ENCODE measurements at regions not wholly inside any gene's neighbourhood (a gene's known extent, or its start where the extent isn't known, plus 50 kb on each side); places are given as distances from the start of the nearest gene placed in this dataset.

DNA sequence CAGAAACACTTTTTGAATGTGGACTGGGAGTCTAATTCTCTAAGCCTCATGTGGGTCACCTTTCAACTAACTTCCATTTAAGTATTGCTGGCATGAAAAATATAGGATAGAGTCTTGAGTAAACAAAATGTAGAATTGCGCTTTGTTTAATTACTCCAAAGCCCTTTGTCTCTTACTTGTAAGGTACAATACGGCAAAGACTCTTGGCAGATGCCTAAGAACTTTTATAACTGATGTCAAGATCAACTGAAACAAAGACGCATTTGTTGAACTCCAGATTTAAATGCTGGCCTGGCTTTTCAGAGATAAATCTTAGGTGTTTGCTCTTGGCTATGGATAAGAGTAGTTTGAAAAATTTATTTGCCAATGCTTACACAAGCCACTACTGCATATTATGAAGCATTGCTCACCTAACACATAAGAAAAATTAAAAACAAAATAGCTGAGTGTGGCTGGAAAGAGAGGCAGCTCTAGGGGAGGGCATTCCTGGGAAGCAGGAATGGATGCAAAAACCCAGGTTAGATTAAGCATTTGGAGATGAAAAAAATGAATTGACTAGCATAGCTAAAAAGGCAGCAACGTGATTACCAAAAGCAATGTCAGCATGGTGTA is 107.3 kb upstream of the STARD13 start:
- no peak overlapping the region for H2BK20ac ChIP-seq (ENCODE audit: low read depth, low read length)
- H2BK5ac ChIP-seq (ENCODE audit: low read depth, low read length, poor library complexity, severe bottlenecking): no peak overlapping the region
- ATAC-seq (ENCODE audit: low read depth) (no peak), DNase-seq (no peak)
- no peaks in the 10 kb centered on the region for H3K79me1 ChIP-seq (ENCODE audit: low read depth in 1 of 2, low read length in 2 of 2)
- no peaks in the 10 kb centered on the region for H3K9me3 ChIP-seq (ENCODE audit: control insufficient read depth, insufficient read depth, low read length)
- H4K91ac ChIP-seq (ENCODE audit: insufficient read depth, low read depth, low read length): no peak overlapping the region
- H4K8ac ChIP-seq (ENCODE audit: low read depth in 2 of 2, low read length in 2 of 2): no peak overlapping the region
- H3K9ac ChIP-seq (ENCODE audit: low read depth, low read length): no peak overlapping the region
- no peak overlapping the region for H2BK15ac ChIP-seq (ENCODE audit: low read depth, low read length)
- no peak overlapping the region for H4K5ac ChIP-seq (ENCODE audit: low read depth, low read length)
- H3K9me1 ChIP-seq (ENCODE audit: insufficient read depth, low read length): peaks cover 3% of the 10 kb centered on the region; the same call in 1 of the 2 replicates
- WGBS, 2 experiments (ENCODE audit: extremely low coverage in 2 of 2, insufficient read length in 1 of 2): 86% methylated on average over 1 of the region's 4 CpGs; no CpG with 5 or more reads in 1 of the 2 experiments
- no peak overlapping the region for H3K4ac ChIP-seq (ENCODE audit: low read depth, low read length)
- no peak overlapping the region for H2AK5ac ChIP-seq (ENCODE audit: low read depth, low read length)
- H3K36me3 ChIP-seq (ENCODE audit: control insufficient read depth, insufficient read depth, low read length): no peaks in the 10 kb centered on the region
- no peaks in the 10 kb centered on the region for H3K4me1 ChIP-seq (ENCODE audit: control insufficient read depth, insufficient read depth, low read length)
- no peak overlapping the region for H3K27ac ChIP-seq (ENCODE audit: insufficient read depth, low read length)
- TF ChIP-seq RCOR1 (IDR thresholded peaks at IDR 0.05; ENCODE audit: insufficient replicate concordance, low read length) (no peak), NFE2L2 (IDR thresholded peaks at IDR 0.05; ENCODE audit: low read depth, low read length) (no peak), BHLHE40 (IDR thresholded peaks at IDR 0.05; ENCODE audit: low read depth, low read length) (no peak), SMC3 (IDR thresholded peaks at IDR 0.05; ENCODE audit: low read depth, low read length) (no peak), POLR2A (IDR thresholded peaks at IDR 0.05; ENCODE audit: low read depth, low read length) (no peak), FOS (IDR thresholded peaks at IDR 0.05; ENCODE audit: low read depth, low read length) (no peak), MXI1 (IDR thresholded peaks at IDR 0.05; ENCODE audit: borderline replicate concordance, low read depth, low read length) (no peak), CEBPB (IDR thresholded peaks at IDR 0.05; ENCODE audit: low read depth, low read length) (no peak), MAZ (IDR thresholded peaks at IDR 0.05; ENCODE audit: borderline replicate concordance, low read depth, low read length) (no peak), MAFK (IDR thresholded peaks at IDR 0.05; ENCODE audit: low read depth, low read length) (no peak), RFX5 (IDR thresholded peaks at IDR 0.05; ENCODE audit: low read depth, low read length) (no peak)
- TF ChIP-seq, protein P1, sequence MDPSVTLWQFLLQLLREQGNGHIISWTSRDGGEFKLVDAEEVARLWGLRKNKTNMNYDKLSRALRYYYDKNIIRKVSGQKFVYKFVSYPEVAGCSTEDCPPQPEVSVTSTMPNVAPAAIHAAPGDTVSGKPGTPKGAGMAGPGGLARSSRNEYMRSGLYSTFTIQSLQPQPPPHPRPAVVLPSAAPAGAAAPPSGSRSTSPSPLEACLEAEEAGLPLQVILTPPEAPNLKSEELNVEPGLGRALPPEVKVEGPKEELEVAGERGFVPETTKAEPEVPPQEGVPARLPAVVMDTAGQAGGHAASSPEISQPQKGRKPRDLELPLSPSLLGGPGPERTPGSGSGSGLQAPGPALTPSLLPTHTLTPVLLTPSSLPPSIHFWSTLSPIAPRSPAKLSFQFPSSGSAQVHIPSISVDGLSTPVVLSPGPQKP (IDR thresholded peaks at IDR 0.05; ENCODE audit: borderline replicate concordance, low read depth, low read length): no peak
- TF ChIP-seq, protein P2, sequence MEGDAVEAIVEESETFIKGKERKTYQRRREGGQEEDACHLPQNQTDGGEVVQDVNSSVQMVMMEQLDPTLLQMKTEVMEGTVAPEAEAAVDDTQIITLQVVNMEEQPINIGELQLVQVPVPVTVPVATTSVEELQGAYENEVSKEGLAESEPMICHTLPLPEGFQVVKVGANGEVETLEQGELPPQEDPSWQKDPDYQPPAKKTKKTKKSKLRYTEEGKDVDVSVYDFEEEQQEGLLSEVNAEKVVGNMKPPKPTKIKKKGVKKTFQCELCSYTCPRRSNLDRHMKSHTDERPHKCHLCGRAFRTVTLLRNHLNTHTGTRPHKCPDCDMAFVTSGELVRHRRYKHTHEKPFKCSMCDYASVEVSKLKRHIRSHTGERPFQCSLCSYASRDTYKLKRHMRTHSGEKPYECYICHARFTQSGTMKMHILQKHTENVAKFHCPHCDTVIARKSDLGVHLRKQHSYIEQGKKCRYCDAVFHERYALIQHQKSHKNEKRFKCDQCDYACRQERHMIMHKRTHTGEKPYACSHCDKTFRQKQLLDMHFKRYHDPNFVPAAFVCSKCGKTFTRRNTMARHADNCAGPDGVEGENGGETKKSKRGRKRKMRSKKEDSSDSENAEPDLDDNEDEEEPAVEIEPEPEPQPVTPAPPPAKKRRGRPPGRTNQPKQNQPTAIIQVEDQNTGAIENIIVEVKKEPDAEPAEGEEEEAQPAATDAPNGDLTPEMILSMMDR (conservative IDR thresholded peaks at IDR 0.05; ENCODE audit: low read depth, low read length): no peak
- no TSS peak for BruUV-seq (replicated peaks)
- CTCF ChIA-PET: interaction anchor here (0.6 kb wide), 1 partner anchor 42 kb away, joined by 6 read pairs; no protein-coding TSS in a partner anchor
- no peak overlapping the region for H3K14ac ChIP-seq (replicated peaks; ENCODE audit: low read depth, low read length)
- H2AFZ ChIP-seq (replicated peaks; ENCODE audit: low read length, poor library complexity): no peak overlapping the region
- H4K20me1 ChIP-seq (ENCODE audit: insufficient read depth, low read length): no peaks in the 10 kb centered on the region
- no peak overlapping the region for H3K4me3 ChIP-seq (ENCODE audit: insufficient read depth, low read depth, low read length)
- POLR2A ChIA-PET (ENCODE audit: unreplicated experiment): no interaction called here
- H3K56ac ChIP-seq (ENCODE audit: extremely low read depth, insufficient read depth, low read length): no peak overlapping the region
- H3K4me2 ChIP-seq (ENCODE audit: low read depth, low read length): no peak overlapping the region
- no peaks in the 10 kb centered on the region for H3K27me3 ChIP-seq (ENCODE audit: control insufficient read depth, insufficient read depth, low read length)
- H3K18ac ChIP-seq (ENCODE audit: low read depth, low read length): no peak overlapping the region
- in situ Hi-C loops (cut with MboI; ENCODE audit: low sequenced_read_pairs) (no loop called here), intact Hi-C loops (cut with micrococcal nuclease) (loop anchor here (1.0 kb wide), 1 partner anchor 12 kb away; no protein-coding TSS in a partner anchor), dilution Hi-C loops (cut with HindIII; ENCODE audit: low sequenced_read_pairs, unreplicated experiment) (no loop called here)
- no peak overlapping the region for H2BK120ac ChIP-seq (ENCODE audit: low read depth, low read length)
- H3K23ac ChIP-seq (ENCODE audit: low read depth, low read length): no peak overlapping the region
- no peak overlapping the region for H2AK9ac ChIP-seq (replicated peaks; ENCODE audit: low read depth, low read length, poor library complexity)

Measured in IMR-90 (cell line).